ENCODE measurements at regions not wholly inside any gene's neighbourhood (a gene's known extent, or its start where the extent isn't known, plus 50 kb on each side); places are given as distances from the start of the nearest gene placed in this dataset.
A peak's percentile ranks its signal among the peaks of the same experiment; 100 is the strongest.
"Not testable (repeated sequence)": the region's sequence is repeated elsewhere in the genome, so short reads cannot be mapped to it uniquely, and the experiment has no call there.

DNA sequence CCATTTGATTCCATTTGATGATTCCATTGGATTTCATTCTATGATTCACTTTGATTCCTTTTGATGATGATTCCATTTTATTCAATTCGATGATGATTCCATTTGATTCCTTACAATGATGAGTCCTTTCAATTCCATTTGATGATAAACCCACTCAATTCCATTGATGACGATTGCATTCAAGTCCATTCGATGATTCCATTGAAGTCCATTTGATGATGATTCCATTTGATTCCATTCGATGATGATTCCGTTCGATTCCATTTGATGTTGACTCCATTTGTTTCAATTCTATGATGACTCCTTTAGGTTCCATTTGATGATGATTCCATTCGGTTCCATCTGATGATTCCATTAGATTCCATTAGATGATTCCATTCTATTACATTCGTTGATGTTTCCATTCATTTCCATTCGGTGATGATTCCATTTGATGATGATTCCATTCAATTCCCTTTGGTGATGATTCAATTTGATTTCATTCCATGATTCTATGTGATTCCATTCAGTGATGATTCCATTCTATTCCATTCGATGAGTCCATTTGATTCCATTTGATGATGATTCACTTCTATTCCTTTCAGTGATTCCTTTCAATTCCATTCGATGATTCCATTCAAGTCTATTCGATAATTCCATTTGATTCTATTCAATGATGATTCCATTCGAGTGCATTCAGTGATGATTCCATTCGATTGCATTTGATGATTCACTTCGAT lies 1106.0 kb downstream of the RPIA start:
- Histone ChIP-seq H3K9me3 (peaks cover 0 to 49% (median 0%) of the 10 kb centered on the region in 3 donors), H3K36me3 (replicated peaks in 1 of 2; ENCODE audit: insufficient read depth in 1 of 2, low read depth in 2 of 2) (no peaks in the 10 kb centered on the region), H3K27me3 (no peaks in the 10 kb centered on the region), H3K4me3 (no peak overlapping the region), H3K4me1 (no peaks in the 10 kb centered on the region), H3K27ac (no peak overlapping the region)
- no peak for DNase-seq
- TF ChIP-seq CTCF (IDR thresholded peaks at IDR 0.05) (no peak), POLR2A (IDR thresholded peaks at IDR 0.05) (no peak)
- intact Hi-C loops (cut with DNase I) = no loop called here
- 50 to 65% methylated on average over 15 of the region's 15 CpGs for WGBS, 2 donors
- no peak for ATAC-seq

DNA sequence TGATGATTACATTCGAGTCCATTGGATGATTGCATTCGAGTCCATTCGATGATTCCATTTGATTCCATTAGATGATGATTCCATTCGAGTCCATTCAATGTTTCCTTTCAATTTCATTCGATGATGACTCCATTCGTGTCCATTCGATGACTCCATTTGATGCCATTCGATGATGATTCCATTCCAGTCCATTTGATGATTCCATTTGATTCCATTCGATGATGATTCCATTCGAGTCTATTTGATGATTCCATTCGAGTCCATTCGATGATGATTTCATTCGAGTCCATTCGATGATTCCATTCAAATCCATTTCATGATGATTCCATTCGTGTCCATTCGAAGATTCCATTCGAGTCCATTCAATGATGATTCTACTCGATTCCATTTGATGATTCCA lies 1109.7 kb downstream of the RPIA start:
- ATAC-seq = not testable (repeated sequence)

GRCh38 chr2:89806363-89806762 lies 1114.9 kb downstream of the RPIA start:
- WGBS, 2 donors = 56 to 65% methylated on average over 14 of the region's 14 CpGs
- H3K4me3 ChIP-seq; H3K27me3 ChIP-seq; intact Hi-C loops (cut with DNase I); H3K4me1 ChIP-seq; DNase-seq; H3K36me3 ChIP-seq (replicated peaks in 1 of 2; ENCODE audit: insufficient read depth in 1 of 2, low read depth in 2 of 2); ATAC-seq: not testable (repeated sequence)
- peaks cover 0 to 57% (median 0%) of the 10 kb centered on the region in 3 donors for H3K9me3 ChIP-seq
- H3K27ac ChIP-seq = peak overlapping the region in 1 of 4 donors; percentile 2

More for the DNA sequence above, 1109.7 kb downstream of the RPIA start:
- intact Hi-C loops (cut with DNase I); H3K4me3 ChIP-seq; H3K36me3 ChIP-seq (replicated peaks in 1 of 2; ENCODE audit: insufficient read depth in 1 of 2, low read depth in 2 of 2); H3K27ac ChIP-seq; H3K4me1 ChIP-seq; H3K27me3 ChIP-seq; DNase-seq: not testable (repeated sequence)
- H3K9me3 ChIP-seq = peaks cover 0 to 58% (median 0%) of the 10 kb centered on the region in 3 donors
- 51 to 63% methylated on average over 18 of the region's 18 CpGs for WGBS, 2 donors

DNA sequence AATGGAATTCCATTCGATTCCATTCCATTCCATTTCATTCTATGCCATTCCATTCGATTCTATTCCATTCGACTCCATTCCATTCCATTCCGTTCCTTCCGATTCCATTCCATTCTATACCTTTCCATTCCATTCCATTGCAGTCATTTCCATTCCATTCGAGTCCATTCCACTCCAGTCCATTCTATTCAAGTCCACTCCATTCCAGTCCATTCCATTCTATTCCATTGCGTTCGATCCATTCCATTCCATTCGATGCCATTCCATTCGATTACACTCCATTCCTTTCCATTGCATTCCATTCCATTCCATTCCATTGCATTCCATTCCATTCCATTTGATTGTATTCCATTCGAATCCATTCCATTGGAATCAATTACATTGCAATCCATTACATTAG lies 1119.8 kb downstream of the RPIA start:
- Histone ChIP-seq H3K27me3 (no peaks in the 10 kb centered on the region), H3K4me1 (no peaks in the 10 kb centered on the region), H3K36me3 (replicated peaks in 1 of 2; ENCODE audit: insufficient read depth in 1 of 2, low read depth in 2 of 2) (no peaks in the 10 kb centered on the region), H3K4me3 (no peak overlapping the region), H3K27ac (no peak overlapping the region), H3K9me3 (peaks cover 0 to 56% (median 2%) of the 10 kb centered on the region in 3 donors)
- intact Hi-C loops (cut with DNase I) = no loop called here
- WGBS, 2 donors = 55 to 63% methylated on average over 11 of the region's 11 CpGs
- TF ChIP-seq POLR2A (IDR thresholded peaks at IDR 0.05) (no peak), CTCF (IDR thresholded peaks at IDR 0.05) (no peak)
- DNase-seq (no peak), ATAC-seq (no peak)

GRCh38 chr2:89811910-89812309 lies 1120.4 kb downstream of the RPIA start:
- H3K27ac ChIP-seq; H3K36me3 ChIP-seq (replicated peaks in 1 of 2; ENCODE audit: insufficient read depth in 1 of 2, low read depth in 2 of 2); ATAC-seq; intact Hi-C loops (cut with DNase I); H3K4me1 ChIP-seq; H3K27me3 ChIP-seq; H3K4me3 ChIP-seq; DNase-seq: not testable (repeated sequence)
- WGBS, 2 donors = 56 to 58% methylated on average over 14 of the region's 14 CpGs
- H3K9me3 ChIP-seq = peaks cover 0 to 54% (median 2%) of the 10 kb centered on the region in 3 donors

DNA sequence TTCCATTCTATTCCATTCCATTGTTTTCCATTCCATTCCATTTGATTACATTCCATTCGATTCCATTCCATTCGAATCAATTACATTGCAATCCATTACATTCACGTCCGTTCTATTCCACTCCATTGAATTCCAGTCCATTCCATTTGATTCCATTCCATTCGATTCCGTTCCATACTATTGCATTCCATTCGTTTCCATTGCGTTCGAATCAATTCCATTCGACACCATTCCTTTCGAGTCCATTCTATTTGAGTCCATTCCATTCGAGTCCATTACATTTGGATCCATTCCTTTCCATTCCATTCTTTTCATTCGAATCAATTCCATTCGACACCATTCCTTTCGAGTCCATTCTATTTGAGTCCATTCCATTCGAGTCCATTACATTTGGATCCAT lies 1122.9 kb downstream of the RPIA start:
- H3K27me3 ChIP-seq; H3K36me3 ChIP-seq (replicated peaks in 1 of 2; ENCODE audit: insufficient read depth in 1 of 2, low read depth in 2 of 2); intact Hi-C loops (cut with DNase I); DNase-seq; H3K4me1 ChIP-seq; H3K4me3 ChIP-seq; H3K27ac ChIP-seq; ATAC-seq: not testable (repeated sequence)
- 66 to 76% methylated on average over 16 of the region's 16 CpGs for WGBS, 2 donors
- H3K9me3 ChIP-seq = peaks cover 0 to 57% (median 4%) of the 10 kb centered on the region in 3 donors

- ATAC-seq (no peak), DNase-seq (no peak)
- Histone ChIP-seq H3K4me1 (no peaks in the 10 kb centered on the region), H3K9me3 (peaks cover 0 to 30% (median 5%) of the 10 kb centered on the region in 3 donors), H3K27me3 (no peaks in the 10 kb centered on the region), H3K36me3 (replicated peaks in 1 of 2; ENCODE audit: insufficient read depth in 1 of 2, low read depth in 2 of 2) (no peaks in the 10 kb centered on the region), H3K4me3 (no peak overlapping the region), H3K27ac (no peak overlapping the region)
- 60 to 66% methylated on average over 12 of the region's 12 CpGs for WGBS, 2 donors
- intact Hi-C loops (cut with DNase I) = no loop called here
- TF ChIP-seq POLR2A (IDR thresholded peaks at IDR 0.05) (no peak), CTCF (IDR thresholded peaks at IDR 0.05) (no peak)
These were observed 1127.4 kb downstream of the RPIA start for GRCh38 chr2:89818873-89819272.

Measured in body of pancreas (tissue), 4 donors.